LHCN-M2 (cell line): ENCODE measurements at regions not wholly inside any gene's neighbourhood (a gene's known extent, or its start where the extent isn't known, plus 50 kb on each side); places are given as distances from the start of the nearest gene placed in this dataset.
"Not testable (repeated sequence)": the region's sequence is repeated elsewhere in the genome, so short reads cannot be mapped to it uniquely, and the experiment has no call there.

Experiments
- DNase-seq: peaks from one replicate; pipeline ENCODE4 v3.0.0-alpha.2; 2012; ENCODE audit warnings: low read depth

DNA sequence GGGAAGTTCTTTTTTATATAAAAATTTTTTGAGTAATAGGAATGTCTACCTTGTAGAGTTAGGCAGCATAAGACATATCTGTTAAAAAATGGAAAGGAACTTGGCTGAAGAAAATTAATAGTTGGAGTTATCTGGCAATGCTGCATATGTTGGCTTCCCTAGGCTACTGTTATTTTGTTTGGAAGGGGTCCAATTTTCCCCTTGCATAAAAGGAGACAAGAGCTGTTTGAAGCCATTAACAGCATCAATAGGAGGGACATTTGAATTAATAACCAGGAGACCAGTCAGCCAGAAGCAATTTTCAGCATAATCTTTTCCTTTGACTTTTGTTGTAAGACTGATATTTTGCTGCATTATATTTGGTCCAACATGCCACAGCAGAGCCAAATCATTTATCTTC, 80.9 kb upstream of the TAB2 start:
- peak; percentile 56 for DNase-seq

DNA sequence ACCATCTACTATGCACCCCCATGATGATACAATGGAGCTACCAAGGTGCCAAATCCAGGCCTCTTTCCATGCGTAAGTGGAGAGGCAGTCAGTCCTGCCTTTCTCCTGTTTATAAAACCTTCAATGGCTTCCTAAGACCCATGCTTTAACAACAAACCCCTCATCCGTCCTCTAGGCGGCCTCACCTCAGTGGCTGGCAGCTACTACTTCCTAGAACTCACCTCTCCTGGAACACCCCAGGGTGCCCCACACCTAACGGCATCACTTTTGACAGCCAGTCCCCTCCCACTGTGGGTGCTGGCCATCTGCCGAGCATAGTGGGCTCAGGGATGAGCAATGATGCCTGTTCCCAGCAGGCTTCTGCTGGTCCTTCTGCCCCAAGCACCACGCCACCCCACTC, 80.0 kb upstream of the TAB2 start:
- no peak for DNase-seq

DNA sequence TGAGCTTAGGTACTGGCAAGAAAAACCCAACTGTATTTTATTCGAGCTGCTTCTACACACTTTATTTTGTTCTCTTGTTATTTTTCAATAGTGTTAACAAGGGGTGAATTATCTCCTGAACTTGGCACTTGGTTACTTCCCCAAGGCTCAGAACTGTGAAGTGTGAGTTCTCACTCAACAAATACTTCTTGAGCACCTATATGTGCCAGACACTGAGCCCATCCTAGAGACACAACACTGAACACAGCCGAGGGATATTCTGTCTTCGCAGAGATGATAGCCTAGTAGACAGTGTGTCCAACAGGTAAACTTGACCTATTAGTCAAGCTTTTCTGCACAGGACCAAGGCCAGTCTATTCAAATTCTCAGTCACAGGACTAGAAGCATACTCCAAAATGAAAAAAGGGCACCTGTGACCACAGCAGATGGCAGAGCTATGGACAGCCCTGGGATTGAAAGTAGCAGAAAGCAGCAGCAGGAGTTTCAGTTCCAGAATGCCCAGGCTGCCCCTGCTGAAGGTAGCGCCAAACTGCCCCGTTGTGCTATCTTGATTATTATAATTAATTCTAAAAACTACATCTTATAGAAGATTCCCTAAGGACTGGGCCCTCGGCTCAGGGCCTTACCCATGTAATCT, 77.8 kb upstream of the TAB2 start:
- DNase-seq, result no peak

DNA sequence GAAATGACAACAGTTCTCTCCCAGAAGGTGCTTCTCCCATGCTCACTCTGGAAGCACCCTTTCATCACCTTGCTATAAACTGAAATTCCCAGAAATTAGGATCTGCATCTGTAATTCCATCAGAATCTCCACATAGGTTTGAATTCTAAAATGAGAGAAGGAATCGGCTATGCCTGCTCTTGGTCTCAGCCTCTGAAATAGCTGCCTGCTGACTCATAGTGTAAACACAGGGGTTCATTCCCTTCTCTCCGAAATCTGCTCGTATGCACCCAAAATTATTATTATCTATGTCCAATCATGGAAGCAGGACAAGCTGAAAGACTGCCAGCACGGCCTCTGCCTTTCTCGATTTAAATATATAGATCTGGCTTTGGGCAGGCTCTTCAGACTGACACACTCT, 74.6 kb upstream of the TAB2 start:
- peak; percentile 52 for DNase-seq

DNA sequence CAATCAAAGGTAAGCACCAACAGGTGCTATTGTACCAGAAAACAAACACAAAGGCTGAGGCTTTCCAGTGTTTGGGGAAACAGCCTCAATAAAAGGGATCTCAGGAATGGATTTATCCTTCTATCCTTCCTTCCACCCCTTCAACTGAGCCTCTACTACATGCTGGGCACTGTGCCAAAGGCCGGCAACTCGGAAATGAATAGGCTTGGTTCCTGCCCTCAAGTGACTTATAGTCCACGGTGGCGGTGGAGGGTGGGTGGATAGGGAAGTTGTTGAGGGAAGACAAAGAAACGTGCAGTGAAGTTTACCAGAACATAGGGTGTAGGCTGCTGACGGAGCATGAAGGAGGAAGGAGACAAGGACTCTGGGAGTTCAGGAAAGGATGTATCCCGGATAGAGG, 73.4 kb upstream of the TAB2 start:
- no peak for DNase-seq

DNA sequence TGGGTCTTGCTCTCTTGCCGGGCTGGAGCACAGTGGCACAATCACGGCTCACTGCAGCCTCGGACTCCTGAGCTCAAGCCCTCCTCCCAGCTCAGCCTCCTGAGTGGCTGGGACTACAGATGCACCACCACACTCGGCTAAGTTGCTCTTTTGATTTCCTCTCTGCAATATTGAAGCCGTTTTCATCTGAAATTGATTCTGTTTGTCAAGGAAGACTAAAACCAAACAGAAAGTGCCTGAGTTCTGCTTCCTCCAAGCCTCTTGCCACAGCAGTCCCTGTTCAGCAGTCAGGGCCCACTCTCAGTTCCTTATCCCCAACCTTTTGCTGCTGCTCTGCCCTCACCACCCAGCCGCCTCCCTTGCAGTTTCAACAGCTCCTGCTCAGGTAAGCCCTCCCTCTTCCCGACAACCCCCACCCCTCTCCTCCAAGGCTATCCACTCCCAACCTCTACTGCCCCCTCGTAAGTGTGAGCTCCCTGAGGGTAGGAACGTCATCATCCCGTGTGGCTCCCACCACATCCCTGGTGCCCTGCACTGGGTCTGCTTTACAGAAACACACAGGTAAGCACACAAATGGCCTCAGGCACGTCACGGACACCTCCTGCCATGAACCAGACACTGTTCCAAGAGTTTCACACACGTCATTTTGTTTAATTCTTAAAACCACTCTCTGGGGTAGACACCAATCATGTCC, 70.7 kb upstream of the TAB2 start:
- DNase-seq, result no peak

GRCh38 chr6:149247385-149247763, 70.1 kb upstream of the TAB2 start:
- no peak for DNase-seq

GRCh38 chr6:149248263-149248662, 69.2 kb upstream of the TAB2 start:
- DNase-seq, result not testable (repeated sequence)

DNA sequence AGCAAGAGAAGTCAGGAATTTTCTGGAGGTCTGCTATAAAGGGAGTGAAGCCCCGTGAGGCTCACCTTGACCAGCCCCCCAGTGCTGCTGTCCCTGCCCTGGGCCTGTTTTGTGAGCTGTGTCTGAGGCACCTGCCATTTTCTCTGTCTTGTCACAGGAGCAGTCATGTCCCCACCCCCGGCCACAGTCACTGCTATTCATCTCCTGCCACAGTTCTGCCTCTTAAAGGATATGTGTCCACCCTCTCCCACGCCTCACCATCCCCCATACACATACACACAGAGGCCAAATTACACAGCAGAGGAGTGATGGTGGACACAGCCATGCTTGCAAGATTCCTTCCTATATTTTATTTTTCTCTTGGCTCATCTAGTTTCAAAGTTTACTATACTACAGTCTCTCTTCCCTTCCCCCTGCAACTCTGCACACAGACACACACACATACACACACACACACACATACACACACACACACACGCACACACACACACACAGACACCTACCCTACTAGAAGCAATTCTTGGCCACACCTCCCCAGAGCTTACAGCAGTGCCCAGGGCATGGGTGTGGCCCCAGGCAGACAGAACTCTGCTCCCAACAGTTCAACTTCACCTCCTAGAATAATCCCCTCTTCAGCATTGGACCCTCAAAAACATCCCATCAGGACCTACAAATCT, 68.7 kb upstream of the TAB2 start:
- no peak for DNase-seq

DNA sequence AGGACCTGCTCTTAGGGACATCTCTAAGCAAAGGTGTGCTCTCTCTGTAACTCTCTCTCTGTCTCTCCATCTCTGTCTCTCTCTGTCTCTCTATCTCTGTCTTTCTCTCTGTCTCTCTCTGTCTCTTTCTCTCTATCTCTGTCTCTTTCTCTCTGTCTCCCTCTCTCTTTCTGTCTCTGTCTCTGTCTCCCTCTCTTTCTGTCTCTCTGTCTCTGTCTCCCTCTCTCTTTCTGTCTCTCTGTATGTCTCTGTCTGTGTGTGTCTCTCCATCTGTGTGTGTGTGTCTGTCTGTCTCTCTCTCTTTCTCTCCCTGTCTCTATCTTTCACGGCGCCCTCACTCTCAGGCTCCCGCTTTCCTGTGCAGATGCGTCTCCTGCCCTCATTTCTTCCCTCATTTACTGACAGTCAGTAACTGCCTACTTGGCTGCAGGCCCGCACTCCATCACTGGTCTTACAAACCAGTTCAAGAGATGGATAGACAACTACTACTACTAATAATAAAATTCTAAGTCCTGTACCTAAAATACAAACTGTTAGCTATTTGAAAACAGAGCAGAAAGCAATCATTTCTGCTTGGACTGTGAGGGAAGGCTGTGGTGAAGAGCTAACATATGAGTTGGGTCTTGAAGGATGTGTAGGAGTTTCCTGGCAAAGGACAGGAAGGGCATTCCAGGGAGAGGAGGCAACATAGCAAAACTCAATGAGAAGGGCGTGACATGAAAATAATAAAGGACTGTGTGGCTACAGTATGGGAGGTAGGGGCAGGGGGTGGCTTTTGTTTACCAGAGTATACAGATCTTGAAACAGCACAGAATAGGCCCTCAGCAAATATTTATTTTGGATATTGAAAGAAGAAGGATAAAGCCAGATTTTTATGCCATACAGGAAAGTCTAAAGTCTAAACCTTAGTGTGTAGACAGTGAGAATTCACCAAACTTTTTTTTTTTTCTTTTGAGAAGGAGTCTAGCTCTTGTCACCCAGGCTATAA, 67.8 kb upstream of the TAB2 start:
- no peak for DNase-seq

GRCh38 chr6:149250951-149251350, 66.6 kb upstream of the TAB2 start:
- no peak for DNase-seq

GRCh38 chr6:149252622-149253021, 64.9 kb upstream of the TAB2 start:
- no peak for DNase-seq

- DNase-seq, result no peak
These were observed 63.3 kb upstream of the TAB2 start for GRCh38 chr6:149254253-149254652.

DNA sequence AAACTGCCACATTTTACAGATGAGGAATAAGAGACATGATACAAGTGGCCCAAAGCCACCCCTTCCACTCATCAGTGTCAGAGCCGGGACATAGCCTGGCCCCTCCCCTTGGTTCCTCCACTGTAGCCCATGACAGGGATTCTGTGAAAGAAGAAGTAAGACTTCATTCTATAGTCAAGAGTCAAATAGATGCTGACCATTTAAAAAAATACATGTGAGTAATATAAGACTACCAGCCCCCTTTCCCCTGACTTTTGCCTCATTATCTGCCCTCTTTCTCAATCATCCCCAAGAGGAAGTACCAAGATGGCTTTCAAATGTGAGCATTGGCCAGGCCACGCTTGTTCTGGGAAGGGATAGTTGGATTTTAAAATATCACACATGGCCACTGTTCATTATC, 57.8 kb upstream of the TAB2 start:
- no peak for DNase-seq

- no peak for DNase-seq
These were observed 57.2 kb upstream of the TAB2 start for GRCh38 chr6:149260214-149260874.

DNA sequence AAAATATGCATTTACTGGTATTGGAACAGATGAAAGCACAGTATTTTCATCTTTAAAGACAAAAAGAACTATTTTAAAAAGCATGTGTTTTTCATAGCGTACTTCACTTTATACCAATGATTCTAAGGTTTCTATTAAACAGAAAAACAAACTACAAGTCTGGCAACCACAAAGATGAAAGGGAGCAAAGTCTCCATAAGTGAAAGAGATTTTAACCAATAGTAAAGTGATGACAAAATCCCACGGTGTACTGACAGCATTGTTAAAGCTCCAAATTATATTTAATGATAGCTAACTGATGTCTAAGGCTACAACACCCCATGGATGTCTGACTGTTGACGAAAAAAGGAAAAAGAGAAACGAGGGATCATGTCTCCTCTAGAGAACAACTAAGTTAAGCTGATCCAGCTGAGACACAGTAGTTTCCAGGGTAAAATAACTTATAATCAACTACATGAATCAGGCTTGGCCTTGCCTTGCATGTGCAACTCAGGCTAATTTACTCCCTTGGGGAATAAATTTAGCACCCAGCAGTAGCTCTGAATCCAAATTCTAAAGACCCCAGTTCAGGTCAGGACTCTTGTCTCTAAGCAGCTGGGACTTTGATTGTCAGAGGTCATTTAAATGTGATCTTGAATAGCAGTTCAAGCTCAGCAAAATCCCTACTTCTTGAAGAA, 56.0 kb upstream of the TAB2 start:
- no peak for DNase-seq

- no peak for DNase-seq
These were observed 54.2 kb upstream of the TAB2 start for GRCh38 chr6:149263321-149263720.

GRCh38 chr6:149264629-149265028, 52.9 kb upstream of the TAB2 start:
- no peak for DNase-seq

- no peak for DNase-seq
These were observed 51.6 kb upstream of the TAB2 start for GRCh38 chr6:149265945-149266344.

GRCh38 chr6:149266659-149267058, 50.9 kb upstream of the TAB2 start:
- no peak for DNase-seq

- DNase-seq, result no peak
These were observed 50.4 kb upstream of the TAB2 start for GRCh38 chr6:149267072-149267471.
